ENCODE measurements at regions not wholly inside any gene's neighbourhood (a gene's known extent, or its start where the extent isn't known, plus 50 kb on each side); places are given as distances from the start of the nearest gene placed in this dataset.

DNA sequence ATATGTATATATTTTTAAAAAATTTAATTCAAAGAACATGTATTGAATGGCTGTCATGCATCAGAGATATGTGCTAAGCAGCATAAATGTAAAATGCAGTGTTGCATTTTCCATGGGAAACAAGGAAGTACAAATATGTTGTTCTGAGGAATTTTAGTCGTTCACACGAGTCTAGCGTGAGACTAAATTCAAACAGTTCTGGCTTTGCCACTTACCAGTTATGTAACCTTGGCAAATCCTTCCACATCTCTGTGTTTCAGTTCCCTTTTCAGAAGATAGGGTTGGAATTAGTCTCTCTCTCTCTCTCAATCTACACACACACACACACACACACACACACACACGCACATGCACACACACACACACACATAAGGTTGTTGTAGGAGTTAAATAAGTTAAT, 305.4 kb downstream of the UTRN start:
- Histone ChIP-seq H3K79me2 (ENCODE audit: control insufficient read depth, low read length) (no peaks in the 10 kb centered on the region), H3K9me3 (ENCODE audit: control insufficient read depth, insufficient read depth, low read length) (no peaks in the 10 kb centered on the region), H4K20me1 (ENCODE audit: control insufficient read depth, insufficient read depth, low read depth, low read length) (no peaks in the 10 kb centered on the region), H3K4me2 (ENCODE audit: low read length) (no peak overlapping the region), H3K27ac (ENCODE audit: low read depth, low read length) (no peak overlapping the region), H3F3A (ENCODE audit: control insufficient read depth, insufficient read depth) (no peaks in the 10 kb centered on the region), H3K27me3 (ENCODE audit: control insufficient read depth, low read length) (peaks cover 5% of the 10 kb centered on the region), H3K36me3 (ENCODE audit: control insufficient read depth, low read length) (no peaks in the 10 kb centered on the region), H3K9me2 (replicated peaks; ENCODE audit: control insufficient read depth, low read length) (no peaks in the 10 kb centered on the region), H3K4me1 (ENCODE audit: control insufficient read depth, low read length) (peaks cover 4% of the 10 kb centered on the region), H3K4me3 (ENCODE audit: low read length) (no peak overlapping the region)
- no peak for TF ChIP-seq EZH2phosphoT487 (IDR thresholded peaks at IDR 0.05; ENCODE audit: borderline replicate concordance, low read length)
- TF ChIP-seq, protein P1, sequence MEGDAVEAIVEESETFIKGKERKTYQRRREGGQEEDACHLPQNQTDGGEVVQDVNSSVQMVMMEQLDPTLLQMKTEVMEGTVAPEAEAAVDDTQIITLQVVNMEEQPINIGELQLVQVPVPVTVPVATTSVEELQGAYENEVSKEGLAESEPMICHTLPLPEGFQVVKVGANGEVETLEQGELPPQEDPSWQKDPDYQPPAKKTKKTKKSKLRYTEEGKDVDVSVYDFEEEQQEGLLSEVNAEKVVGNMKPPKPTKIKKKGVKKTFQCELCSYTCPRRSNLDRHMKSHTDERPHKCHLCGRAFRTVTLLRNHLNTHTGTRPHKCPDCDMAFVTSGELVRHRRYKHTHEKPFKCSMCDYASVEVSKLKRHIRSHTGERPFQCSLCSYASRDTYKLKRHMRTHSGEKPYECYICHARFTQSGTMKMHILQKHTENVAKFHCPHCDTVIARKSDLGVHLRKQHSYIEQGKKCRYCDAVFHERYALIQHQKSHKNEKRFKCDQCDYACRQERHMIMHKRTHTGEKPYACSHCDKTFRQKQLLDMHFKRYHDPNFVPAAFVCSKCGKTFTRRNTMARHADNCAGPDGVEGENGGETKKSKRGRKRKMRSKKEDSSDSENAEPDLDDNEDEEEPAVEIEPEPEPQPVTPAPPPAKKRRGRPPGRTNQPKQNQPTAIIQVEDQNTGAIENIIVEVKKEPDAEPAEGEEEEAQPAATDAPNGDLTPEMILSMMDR (IDR thresholded peaks at IDR 0.05; ENCODE audit: low read depth, low read length, poor library complexity, severe bottlenecking): no peak

DNA sequence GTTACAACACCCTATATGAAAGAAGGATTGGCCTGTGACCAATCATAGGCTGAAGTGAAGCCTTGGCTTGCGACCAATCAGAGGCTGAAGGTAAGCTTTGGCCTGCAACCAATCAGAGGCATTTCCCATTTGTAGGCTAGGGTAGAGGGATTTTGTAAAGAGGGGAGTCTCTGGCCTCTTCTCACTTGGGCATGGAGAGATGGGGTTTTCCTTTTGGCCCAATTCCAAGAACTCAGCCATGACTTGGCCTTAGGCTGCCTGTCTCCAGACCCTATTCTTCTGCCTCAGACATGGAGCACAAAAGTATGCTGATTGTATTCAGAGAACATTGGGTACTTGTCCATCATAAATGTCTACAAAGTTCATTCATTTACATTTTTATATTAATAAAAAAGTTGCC, 308.3 kb downstream of the UTRN start:
- Histone ChIP-seq H3F3A (ENCODE audit: control insufficient read depth, insufficient read depth) (no peaks in the 10 kb centered on the region), H3K4me2 (ENCODE audit: low read length) (no peak overlapping the region), H3K27ac (ENCODE audit: low read depth, low read length) (no peak overlapping the region), H3K9me2 (replicated peaks; ENCODE audit: control insufficient read depth, low read length) (no peaks in the 10 kb centered on the region), H3K27me3 (ENCODE audit: control insufficient read depth, low read length) (no peaks in the 10 kb centered on the region), H3K36me3 (ENCODE audit: control insufficient read depth, low read length) (no peaks in the 10 kb centered on the region), H3K4me1 (ENCODE audit: control insufficient read depth, low read length) (no peaks in the 10 kb centered on the region), H3K9me3 (ENCODE audit: control insufficient read depth, insufficient read depth, low read length) (no peaks in the 10 kb centered on the region), H4K20me1 (ENCODE audit: control insufficient read depth, insufficient read depth, low read depth, low read length) (no peaks in the 10 kb centered on the region), H3K4me3 (ENCODE audit: low read length) (no peak overlapping the region), H3K79me2 (ENCODE audit: control insufficient read depth, low read length) (no peaks in the 10 kb centered on the region)
- TF ChIP-seq, protein P1 (IDR thresholded peaks at IDR 0.05; ENCODE audit: low read depth, low read length, poor library complexity, severe bottlenecking): no peak
- no peak for TF ChIP-seq EZH2phosphoT487 (IDR thresholded peaks at IDR 0.05; ENCODE audit: borderline replicate concordance, low read length)

DNA sequence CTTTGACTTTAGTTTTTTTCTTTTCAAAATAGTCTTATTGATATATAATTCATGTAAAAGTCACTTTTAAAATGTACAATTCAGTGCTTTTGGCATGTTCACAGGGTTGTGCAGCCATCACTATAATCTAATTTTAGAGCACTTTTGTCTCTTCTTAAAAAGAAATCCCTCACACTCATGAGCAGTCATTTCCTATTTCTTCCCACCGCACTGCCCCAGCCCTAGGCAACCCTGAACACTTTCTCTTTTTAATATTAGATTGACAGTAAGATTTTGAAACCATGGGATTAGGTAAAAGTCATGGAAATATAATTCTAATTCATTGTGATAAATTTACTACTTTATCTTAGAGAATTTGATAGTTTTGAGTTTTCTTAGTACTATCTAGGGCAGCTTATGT, 309.4 kb downstream of the UTRN start:
- Histone ChIP-seq H3K27me3 (ENCODE audit: control insufficient read depth, low read length) (no peaks in the 10 kb centered on the region), H3K36me3 (ENCODE audit: control insufficient read depth, low read length) (no peaks in the 10 kb centered on the region), H3K9me2 (replicated peaks; ENCODE audit: control insufficient read depth, low read length) (no peaks in the 10 kb centered on the region), H3K4me2 (ENCODE audit: low read length) (no peak overlapping the region), H3F3A (ENCODE audit: control insufficient read depth, insufficient read depth) (no peaks in the 10 kb centered on the region), H3K9me3 (ENCODE audit: control insufficient read depth, insufficient read depth, low read length) (no peaks in the 10 kb centered on the region), H3K79me2 (ENCODE audit: control insufficient read depth, low read length) (no peaks in the 10 kb centered on the region), H3K27ac (ENCODE audit: low read depth, low read length) (no peak overlapping the region), H3K4me1 (ENCODE audit: control insufficient read depth, low read length) (no peaks in the 10 kb centered on the region), H4K20me1 (ENCODE audit: control insufficient read depth, insufficient read depth, low read depth, low read length) (no peaks in the 10 kb centered on the region), H3K4me3 (ENCODE audit: low read length) (no peak overlapping the region)
- TF ChIP-seq, protein P1 (IDR thresholded peaks at IDR 0.05; ENCODE audit: low read depth, low read length, poor library complexity, severe bottlenecking): no peak
- TF ChIP-seq EZH2phosphoT487 (IDR thresholded peaks at IDR 0.05; ENCODE audit: borderline replicate concordance, low read length): no peak

DNA sequence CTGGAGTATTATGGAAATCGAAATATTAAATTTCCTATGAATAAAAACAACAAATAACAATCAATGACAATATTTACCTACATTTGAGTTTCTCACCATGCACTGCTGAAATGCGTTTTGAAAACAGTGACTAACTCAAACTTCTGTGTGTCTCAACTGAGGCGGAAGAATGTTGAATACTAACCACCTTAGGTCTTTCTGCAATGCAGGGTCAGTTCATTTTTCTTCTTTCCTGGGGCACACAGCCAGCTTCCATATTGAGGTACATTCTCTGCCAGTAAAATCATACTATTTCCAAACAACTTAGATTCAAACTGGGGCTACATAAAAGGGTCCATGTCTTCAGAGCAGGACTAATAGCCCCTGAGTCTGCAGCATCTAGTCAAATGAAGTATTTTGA, 310.1 kb downstream of the UTRN start:
- Histone ChIP-seq H3K9me2 (replicated peaks; ENCODE audit: control insufficient read depth, low read length) (no peaks in the 10 kb centered on the region), H3K4me1 (ENCODE audit: control insufficient read depth, low read length) (no peaks in the 10 kb centered on the region), H3K79me2 (ENCODE audit: control insufficient read depth, low read length) (no peaks in the 10 kb centered on the region), H3K27me3 (ENCODE audit: control insufficient read depth, low read length) (no peaks in the 10 kb centered on the region), H3K9me3 (ENCODE audit: control insufficient read depth, insufficient read depth, low read length) (no peaks in the 10 kb centered on the region), H3K4me3 (ENCODE audit: low read length) (no peak overlapping the region), H3F3A (ENCODE audit: control insufficient read depth, insufficient read depth) (no peaks in the 10 kb centered on the region), H3K36me3 (ENCODE audit: control insufficient read depth, low read length) (no peaks in the 10 kb centered on the region), H3K27ac (ENCODE audit: low read depth, low read length) (no peak overlapping the region), H4K20me1 (ENCODE audit: control insufficient read depth, insufficient read depth, low read depth, low read length) (no peaks in the 10 kb centered on the region), H3K4me2 (ENCODE audit: low read length) (no peak overlapping the region)
- TF ChIP-seq, protein P1 (IDR thresholded peaks at IDR 0.05; ENCODE audit: low read depth, low read length, poor library complexity, severe bottlenecking): no peak
- no peak for TF ChIP-seq EZH2phosphoT487 (IDR thresholded peaks at IDR 0.05; ENCODE audit: borderline replicate concordance, low read length)
